LHCN-M2 (cell line): ENCODE measurements at regions not wholly inside any gene's neighbourhood (a gene's known extent, or its start where the extent isn't known, plus 50 kb on each side); places are given as distances from the start of the nearest gene placed in this dataset.
"Not testable (repeated sequence)": the region's sequence is repeated elsewhere in the genome, so short reads cannot be mapped to it uniquely, and the experiment has no call there.

Source experiments
- DNase-seq: peaks from one replicate; pipeline ENCODE4 v3.0.0-alpha.2; 2012; ENCODE audit warnings: low read depth

GRCh38 chr2:224650815-224651439, 65.2 kb downstream of the CCDC195 start:
- DNase-seq, result peak; percentile 51

- not testable (repeated sequence) for DNase-seq
Observed at GRCh38 chr2:224647684-224648083, 62.5 kb upstream of the CUL3 start.

- DNase-seq, result no peak
Observed at GRCh38 chr2:224646242-224646846, 61.2 kb upstream of the CUL3 start.

- no peak for DNase-seq
Observed at GRCh38 chr2:224645722-224646121, 60.6 kb upstream of the CUL3 start.

GRCh38 chr2:224640679-224641078, 55.5 kb upstream of the CUL3 start:
- no peak for DNase-seq

GRCh38 chr2:224638301-224638823, 53.2 kb upstream of the CUL3 start:
- DNase-seq, result no peak
